Kidney glomerular epithelial cell (primary cell): ENCODE measurements at regions not wholly inside any gene's neighbourhood (a gene's known extent, or its start where the extent isn't known, plus 50 kb on each side); places are given as distances from the start of the nearest gene placed in this dataset.

ENCODE experiments used
- DNase-seq: peaks from one replicate; lab custom pipeline; 2025; lab: John Stamatoyannopoulos, UW

GRCh38 chr12:65517656-65518210, 239.2 kb downstream of the MSRB3 start:
- DNase-seq, result no peak

GRCh38 chr12:65518771-65519170, 240.3 kb downstream of the MSRB3 start:
- DNase-seq, result no peak

DNA sequence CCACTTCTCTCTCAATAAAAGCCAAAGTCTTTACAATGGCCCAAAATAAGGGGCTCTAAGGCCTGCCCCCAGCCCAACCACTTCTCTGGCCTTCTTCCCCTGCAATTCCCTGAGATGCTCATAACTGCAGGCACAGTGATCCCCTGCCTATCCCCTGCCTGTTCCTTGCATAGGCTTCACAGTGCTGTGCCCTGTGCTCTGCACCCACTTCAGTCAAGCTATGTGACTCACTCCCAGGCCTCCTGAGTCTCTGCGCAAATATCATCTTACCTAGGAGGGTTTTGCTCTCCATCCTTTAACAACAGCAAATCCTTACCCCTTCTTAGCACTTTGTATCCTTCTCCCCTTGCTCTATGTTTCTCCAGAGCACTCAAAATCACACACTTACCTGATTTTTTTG, 242.2 kb downstream of the MSRB3 start:
- no peak for DNase-seq

- no peak for DNase-seq
Measured at GRCh38 chr12:65522956-65523860, 244.7 kb downstream of the MSRB3 start.

GRCh38 chr12:65524666-65525065, 246.2 kb downstream of the MSRB3 start:
- DNase-seq, result no peak

DNA sequence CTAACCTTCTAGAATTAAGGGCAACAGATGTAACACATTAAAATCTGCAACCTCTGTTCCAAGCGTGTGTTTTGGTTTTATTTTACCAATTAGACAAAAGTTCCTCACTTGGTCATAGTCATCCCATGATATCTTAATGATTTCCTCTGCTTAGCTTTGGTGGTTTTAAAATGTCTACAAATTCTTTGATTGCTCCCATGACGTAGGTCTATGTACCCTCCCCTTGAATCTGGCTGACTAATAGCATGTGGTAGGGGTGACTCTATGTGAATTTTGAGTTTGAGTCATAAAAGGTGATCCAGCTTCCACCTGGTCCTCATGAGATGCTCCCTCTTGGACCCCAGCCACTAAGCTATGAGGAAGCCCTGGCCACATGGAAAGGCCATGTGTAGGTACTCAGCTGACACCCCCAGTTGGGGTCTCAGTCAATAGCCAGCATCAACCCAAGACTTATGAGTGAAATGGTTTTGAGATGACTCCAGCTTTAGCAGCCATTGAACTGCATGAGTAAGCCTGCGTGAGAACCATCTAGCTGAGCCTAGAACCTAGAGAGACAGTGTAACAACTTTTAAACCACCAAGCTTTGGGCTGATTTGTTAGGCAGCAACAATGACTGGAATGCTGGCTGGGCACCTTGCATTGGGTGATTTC, 247.1 kb downstream of the MSRB3 start:
- peak; percentile 1 for DNase-seq

DNA sequence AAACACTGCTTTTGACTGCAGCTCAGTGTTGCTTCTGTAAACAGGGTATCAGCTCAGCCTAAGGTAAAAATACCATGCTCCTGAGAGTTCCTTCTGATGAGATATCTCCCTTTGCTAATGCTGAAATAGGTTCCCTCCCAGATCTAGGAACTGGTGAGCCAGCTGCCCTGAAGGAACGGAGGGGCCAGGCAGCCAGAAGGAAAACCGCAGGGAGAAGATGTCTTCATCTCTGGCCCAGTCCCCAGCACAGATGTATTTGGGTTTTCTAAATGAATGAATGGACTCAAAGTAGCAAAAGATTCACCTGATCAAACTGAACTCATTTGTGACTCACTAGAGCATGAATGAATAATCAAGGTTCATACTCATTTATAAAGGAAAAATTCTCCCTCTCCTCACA, 247.8 kb downstream of the MSRB3 start:
- DNase-seq, result no peak

DNA sequence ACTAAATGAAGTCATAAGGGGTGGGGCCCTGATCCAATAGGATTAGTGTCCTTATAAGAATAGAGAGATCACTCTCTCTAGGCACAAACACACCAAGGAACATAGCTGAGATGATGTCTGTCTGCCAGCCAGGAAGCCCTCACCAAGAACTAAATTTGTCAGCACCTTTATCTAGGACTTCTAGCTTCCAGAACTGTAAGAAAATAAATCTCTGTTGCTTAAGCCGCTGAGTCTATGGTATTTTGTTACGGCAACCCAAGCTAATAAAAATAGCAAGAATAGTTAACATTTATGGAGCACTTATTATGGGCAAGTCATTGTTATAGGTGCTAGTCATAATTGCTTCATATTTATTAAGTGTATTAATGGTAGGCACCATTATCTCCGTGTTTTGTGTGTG, 249.6 kb downstream of the MSRB3 start:
- DNase-seq, result no peak

GRCh38 chr12:65529106-65529505, 250.6 kb downstream of the MSRB3 start:
- no peak for DNase-seq

GRCh38 chr12:65529771-65530435, 251.4 kb downstream of the MSRB3 start:
- no peak for DNase-seq

GRCh38 chr12:65532162-65532561, 253.7 kb downstream of the MSRB3 start:
- DNase-seq, result peak; percentile 17

DNA sequence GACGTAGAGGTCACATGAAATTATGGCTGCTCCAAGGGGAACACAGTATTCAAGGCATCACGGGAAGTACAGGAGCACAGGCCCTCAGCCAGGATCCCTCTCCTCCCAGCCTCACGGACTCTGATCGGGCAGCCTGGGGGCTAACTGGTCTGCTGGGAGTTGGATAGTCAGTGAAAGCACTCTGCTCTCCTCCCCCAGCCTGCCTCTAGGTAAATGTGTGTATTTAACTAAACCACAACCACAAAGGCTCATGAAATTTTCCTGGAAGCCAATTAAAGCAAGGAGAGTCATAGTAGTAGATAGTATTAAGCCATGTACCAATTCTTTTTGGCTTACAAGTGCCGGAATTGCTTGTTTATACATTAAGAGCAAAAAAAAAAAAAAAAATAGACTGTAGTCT, 254.3 kb downstream of the MSRB3 start:
- DNase-seq, result peak; percentile 88

DNA sequence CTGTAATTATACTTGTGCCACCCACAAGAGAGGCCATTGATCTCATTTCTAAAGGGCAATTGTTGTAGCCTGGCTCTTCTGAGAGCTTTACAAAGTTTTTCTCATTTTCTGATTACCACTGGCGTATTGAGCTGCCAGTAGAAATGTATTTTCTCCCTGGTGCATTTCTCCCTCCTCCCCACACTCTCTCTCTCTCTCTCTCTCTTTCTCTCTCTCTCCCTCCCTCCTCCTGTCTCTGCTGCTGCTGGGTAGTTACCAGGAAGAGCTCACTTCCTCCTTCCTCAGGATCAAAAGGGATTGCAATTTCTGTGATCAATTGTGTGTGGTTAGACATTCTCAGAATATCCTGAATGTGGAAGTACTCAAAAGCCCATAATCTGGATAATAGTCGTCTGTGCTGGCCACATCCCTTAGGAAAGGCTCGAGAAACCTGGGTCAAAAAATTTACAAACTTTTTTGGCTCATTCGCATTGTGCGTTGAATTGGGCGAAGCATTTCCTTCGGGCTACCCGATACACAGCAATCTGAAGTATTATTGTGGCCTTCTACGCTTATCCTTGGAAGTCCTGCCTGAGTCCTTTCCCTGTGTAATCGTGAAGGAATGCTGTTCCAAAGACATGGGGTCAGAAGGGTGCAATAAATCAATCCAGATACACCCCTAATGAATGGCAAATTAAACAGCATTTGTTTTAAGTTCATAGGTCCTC, 254.8 kb downstream of the MSRB3 start:
- peak; percentile 80 for DNase-seq

DNA sequence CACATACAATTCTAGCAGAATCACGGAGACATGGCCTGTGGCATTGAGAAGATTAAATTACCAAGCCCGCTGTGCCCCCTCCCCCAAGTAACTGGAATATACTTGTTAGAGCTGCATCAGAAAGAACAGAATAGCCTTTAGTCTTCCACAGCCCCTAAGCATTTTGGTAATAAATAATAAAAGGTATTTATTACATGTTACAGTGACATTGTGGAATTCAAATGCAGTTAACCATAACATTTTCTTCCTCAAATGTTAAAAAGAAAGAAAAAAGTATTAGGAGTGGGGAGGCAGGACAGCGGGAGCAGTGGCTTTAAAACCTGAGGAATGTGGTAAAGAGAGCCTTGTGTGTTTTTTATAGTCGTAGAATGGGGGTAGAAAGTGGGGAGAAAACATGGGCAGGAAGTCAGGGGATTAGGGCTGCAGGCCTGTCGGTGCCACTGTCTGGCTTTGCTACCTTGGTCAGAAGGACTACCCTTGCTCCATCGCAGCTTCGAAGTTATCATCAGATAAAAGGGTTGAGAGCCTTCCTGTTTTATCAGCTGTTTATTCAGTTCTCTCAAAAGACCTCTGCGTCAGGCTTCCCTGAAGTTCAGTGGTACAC, 255.9 kb downstream of the MSRB3 start:
- DNase-seq, result peak; percentile 50

- no peak for DNase-seq
Measured at GRCh38 chr12:65535946-65536345, 257.5 kb downstream of the MSRB3 start.

- no peak for DNase-seq
Measured at GRCh38 chr12:65536351-65536750, 257.9 kb downstream of the MSRB3 start.

DNA sequence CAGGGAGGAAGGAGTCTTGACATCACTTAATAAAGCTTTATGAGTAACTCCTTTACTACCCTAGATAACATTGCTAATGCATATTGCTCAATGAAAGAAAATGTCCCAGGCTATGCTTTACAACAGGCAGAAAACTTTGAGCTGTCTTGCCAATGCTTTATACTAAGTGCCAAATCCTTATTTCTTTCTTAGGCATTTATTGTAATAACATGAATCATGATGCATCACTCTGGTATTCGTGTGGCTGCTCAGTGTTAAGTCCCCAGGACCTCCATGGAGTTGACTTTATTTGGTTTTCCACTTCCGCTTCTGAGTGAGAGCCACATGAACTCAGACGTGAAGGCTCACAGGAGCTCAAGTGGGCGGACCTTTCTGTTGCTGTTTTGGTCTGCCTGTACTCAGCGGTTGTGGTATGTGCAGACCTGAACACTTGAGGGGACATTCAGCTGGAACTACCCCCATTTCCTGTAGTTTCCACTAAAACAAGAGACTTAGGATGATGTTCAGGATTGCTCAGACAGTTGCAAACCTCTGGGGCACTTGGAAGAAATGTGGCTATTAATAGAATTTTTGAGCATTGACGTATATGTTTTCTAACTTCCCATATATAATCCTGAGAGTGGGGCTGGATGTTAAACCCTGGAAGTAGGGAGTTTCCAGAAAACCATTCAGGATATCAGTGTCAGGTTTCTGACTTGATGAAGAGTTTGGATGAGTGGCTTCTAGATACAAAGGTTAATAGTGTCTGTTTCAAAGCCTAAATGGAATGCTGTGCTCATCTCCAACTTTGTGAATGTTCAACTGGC, 258.6 kb downstream of the MSRB3 start:
- DNase-seq, result peak; percentile 99

DNA sequence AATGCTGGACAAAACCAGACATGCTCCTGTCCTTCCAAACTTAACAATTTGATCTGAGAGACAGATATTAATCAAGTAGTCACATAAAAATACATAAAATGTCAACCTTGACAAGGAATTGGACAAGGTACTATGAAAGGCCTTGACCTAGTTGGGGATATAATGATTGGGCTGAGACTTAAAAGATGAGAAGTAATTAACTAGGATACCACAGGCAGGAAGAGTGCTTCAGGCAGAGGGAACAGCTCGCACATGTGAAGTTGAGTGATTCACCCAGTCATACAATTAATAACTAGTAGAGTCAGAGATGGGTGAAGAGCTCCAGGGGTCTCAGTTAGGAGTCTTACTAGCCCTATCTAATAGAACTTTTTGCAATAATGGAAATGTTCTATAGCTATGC, 259.5 kb downstream of the MSRB3 start:
- peak; percentile 63 for DNase-seq

GRCh38 chr12:65539023-65539422, 260.5 kb downstream of the MSRB3 start:
- DNase-seq, result no peak

DNA sequence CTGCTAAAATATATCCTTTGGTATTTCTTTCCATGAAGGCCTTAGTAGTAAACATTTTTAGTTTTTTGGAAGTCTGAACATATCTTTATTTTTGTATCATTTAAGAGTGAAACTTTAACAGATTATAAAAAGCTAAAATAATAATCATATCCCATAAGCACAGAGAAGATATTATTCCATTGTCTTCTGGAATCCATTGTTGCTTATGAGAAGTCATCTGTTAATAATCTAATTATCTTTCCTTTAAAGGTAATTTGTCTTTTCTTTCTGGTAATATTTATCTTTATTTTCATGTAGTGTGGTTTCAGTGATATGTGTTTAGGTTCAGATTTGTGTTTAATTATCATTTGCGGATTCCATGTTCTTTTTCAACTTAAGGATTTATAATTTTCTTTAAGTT, 261.7 kb downstream of the MSRB3 start:
- DNase-seq, result no peak

GRCh38 chr12:65546528-65546927, 268.0 kb downstream of the MSRB3 start:
- DNase-seq, result no peak
